HepG2 (cell line): ENCODE measurements at regions not wholly inside any gene's neighbourhood (a gene's known extent, or its start where the extent isn't known, plus 50 kb on each side); places are given as distances from the start of the nearest gene placed in this dataset.
A peak's percentile ranks its signal among the peaks of the same experiment; 100 is the strongest.

ENCODE experiments used
- ATAC-seq: fragments of 200-7000 bp; cut with Tn5 transposase; 3 replicates; pipeline ENCODE4 v1.9.1; 2020; ENCODE audit warnings: mild to moderate bottlenecking, moderate library complexity
- BruUV-seq: library from RNA; stranded (reverse); fragments of 400-500 nt; replicated peaks from 2 replicates; lab custom pipeline; 2021; lab: Mats Ljungman, UMichigan
- CTCF ChIA-PET: fragments of 300-600 bp; formaldehyde crosslinking; extraction: SDS; loops from one replicate; lab custom pipeline; 2021; ENCODE audit warnings: low total read pairs, inconsistent platforms, low intra/inter-chr PET ratio; lab: Yijun Ruan, JAX
- POLR2A ChIA-PET: fragments of 350-600 bp; sonication (Branson Sonifier 250); formaldehyde crosslinking; loops from one replicate; lab custom pipeline; 2020; ENCODE audit warnings: antibody characterized with exemption, inconsistent platforms; lab: Yijun Ruan, JAX
- DNase-seq: peaks from one replicate; pipeline ENCODE4 v3.0.0-alpha.2; 2015; ENCODE audit warnings: low spot score
- FAIRE-seq: peaks from 3 replicates; lab custom pipeline; 2011; peaks lifted over from hg19 to GRCh38; lab: Jason Lieb, UNC
- H2AFZ ChIP-seq: one replicate; pipeline ENCODE4 v1.6.1; 2011; ENCODE audit warnings: low read length, inconsistent platforms
- H3K27ac ChIP-seq: fragments of 300-600 bp; 3 replicates; pipeline ENCODE4 v1.8.0; 2011; ENCODE audit warnings: mixed run types, mild to moderate bottlenecking, mixed read lengths, low read length, inconsistent platforms; ENCODE audit not compliant: insufficient read depth; ENCODE audit errors: extremely low read length
- H3K27me3 ChIP-seq, 2 experiments: fragments of 200-600 bp in 1 of 2; 2 replicates in 1 of 2; 3 replicates in 1 of 2; pipeline versions ENCODE4 v1.6.0 to v1.8.0; 2011; ENCODE audit warnings: low read length in 2 of 2, mild to moderate bottlenecking in 2 of 2, moderate library complexity in 2 of 2, inconsistent platforms in 1 of 2; ENCODE audit not compliant: insufficient read depth in 2 of 2, control insufficient read depth in 1 of 2
- H3K36me3 ChIP-seq, 2 experiments: fragments of 200-600 bp in 1 of 2; replicated peaks in 1 of 2; 2 replicates in 1 of 2; 3 replicates in 1 of 2; pipeline versions ENCODE4 v1.5.1 to v1.8.0; 2011; ENCODE audit warnings: low read length in 2 of 2, inconsistent platforms in 1 of 2; ENCODE audit not compliant: insufficient read depth in 2 of 2, control insufficient read depth in 1 of 2
- H3K4me1 ChIP-seq: 2 replicates; pipeline ENCODE4 v1.5.1; 2012; ENCODE audit warnings: low read length, inconsistent platforms; ENCODE audit not compliant: insufficient read depth
- H3K4me2 ChIP-seq: 2 replicates; pipeline ENCODE4 v1.6.0; 2011; ENCODE audit warnings: low read depth, low read length, inconsistent platforms
- H3K4me3 ChIP-seq, 3 experiments: fragments of 200-600 bp in 1 of 3; sonication (generic), shearing (Covaris generic) in 1 of 3; replicated peaks in 1 of 3; 2 replicates each; pipeline ENCODE4 v1.5.1; 2011 to 2016; ENCODE audit warnings: low read length in 3 of 3, inconsistent platforms in 2 of 3, low read depth in 2 of 3, mild to moderate bottlenecking in 2 of 3, control low read depth in 1 of 3, mixed read lengths in 1 of 3; ENCODE audit not compliant: insufficient read depth in 1 of 3
- H3K79me2 ChIP-seq: one replicate; pipeline ENCODE4 v1.6.1; 2011; ENCODE audit warnings: low read length, inconsistent platforms; ENCODE audit not compliant: insufficient read depth
- H3K9ac ChIP-seq: 2 replicates; pipeline ENCODE4 v1.6.0; 2011; ENCODE audit warnings: mild to moderate bottlenecking, low read depth, low read length, inconsistent platforms; ENCODE audit not compliant: insufficient read depth
- H3K9me3 ChIP-seq: 2 replicates; pipeline ENCODE4 v1.5.1; 2012; ENCODE audit warnings: mild to moderate bottlenecking, low read length
- H4K20me1 ChIP-seq: 2 replicates; pipeline ENCODE4 v1.6.0; 2011; ENCODE audit warnings: inconsistent platforms, mild to moderate bottlenecking, low read length, moderate library complexity; ENCODE audit not compliant: insufficient read depth
- AHR ChIP-seq: IDR thresholded peaks from 2 replicates; pipeline ENCODE4 v1.6.1; 2018; ENCODE audit warnings: missing genetic modification reagents, missing compliant biosample characterization
- CTCF ChIP-seq: sonication (generic); formaldehyde crosslinking; IDR thresholded peaks from 2 replicates; pipeline ENCODE4 v1.5.0; 2020; ENCODE audit warnings: mild to moderate bottlenecking, missing genetic modification reagents, moderate library complexity
- NFYB ChIP-seq: sonication (generic); formaldehyde crosslinking; IDR thresholded peaks from 2 replicates; pipeline ENCODE4 v1.4.0; 2020; ENCODE audit warnings: missing genetic modification reagents
- NONO ChIP-seq, 2 experiments: fragments of 450-650 bp in 1 of 2; sonication (generic) in 1 of 2; formaldehyde crosslinking in 1 of 2; IDR thresholded peaks in 1 of 2; conservative IDR thresholded peaks in 1 of 2; 2 replicates each; pipeline versions ENCODE4 v1.6.1 to v1.8.0; 2017 to 2022; ENCODE audit warnings: mild to moderate bottlenecking in 1 of 2, missing genetic modification reagents in 1 of 2, moderate library complexity in 1 of 2
- ONECUT2 ChIP-seq: sonication (generic); formaldehyde crosslinking; IDR thresholded peaks from 2 replicates; pipeline ENCODE4 v1.4.0; 2020; ENCODE audit warnings: missing genetic modification reagents
- PRDM15 ChIP-seq: sonication (generic); formaldehyde crosslinking; IDR thresholded peaks from 2 replicates; pipeline ENCODE4 v1.4.0; 2020; ENCODE audit warnings: missing genetic modification reagents
- PREB ChIP-seq: sonication (generic); formaldehyde crosslinking; IDR thresholded peaks from 2 replicates; pipeline ENCODE4 v1.4.0; 2020; ENCODE audit warnings: missing genetic modification reagents
- STAG1 ChIP-seq: sonication (generic); formaldehyde crosslinking; IDR thresholded peaks from 2 replicates; pipeline ENCODE4 v1.4.0; 2020; ENCODE audit warnings: missing genetic modification reagents
- TEF ChIP-seq: sonication (generic); formaldehyde crosslinking; IDR thresholded peaks from 2 replicates; pipeline ENCODE4 v1.5.0; 2020; ENCODE audit warnings: missing genetic modification reagents
- TP53 ChIP-seq: sonication (generic); formaldehyde crosslinking; conservative IDR thresholded peaks from 2 replicates; pipeline ENCODE4 v1.4.0; 2020; ENCODE audit warnings: missing genetic modification reagents
- ZNF235 ChIP-seq: sonication (generic); formaldehyde crosslinking; IDR thresholded peaks from 2 replicates; pipeline ENCODE4 v1.8.1; 2023; ENCODE audit warnings: mild to moderate bottlenecking, missing genetic modification reagents, borderline replicate concordance
- ZNF564 ChIP-seq: sonication (generic); formaldehyde crosslinking; IDR thresholded peaks from 2 replicates; pipeline ENCODE4 v1.8.1; 2023; ENCODE audit warnings: mild to moderate bottlenecking, missing genetic modification reagents
- ZNF644 ChIP-seq: IDR thresholded peaks from 2 replicates; pipeline ENCODE4 v1.6.1; 2016; ENCODE audit warnings: low read depth
- WGBS: methylation state at CpG from one replicate; pipeline ENCODE4 v1.1.6; 2017; ENCODE audit warnings: low lambda C conversion rate; 5-methylcytosine and 5-hydroxymethylcytosine counted together
- in situ Hi-C: cut with HindIII; loops from 2 replicates; pipeline ENCODE4 v1.10.0; 2017; ENCODE audit warnings: low pct_unique_long_range_greater_than_20kb; ENCODE audit not compliant: extremely low pct_ligation_motif_present
- intact Hi-C: fragments of 100-400 bp; cut with micrococcal nuclease; formaldehyde crosslinking; loops from one replicate; pipeline ENCODE4 v1.10.0; 2022; ENCODE audit not compliant: unreplicated experiment

GRCh38 chr17:68676856-68677255 lies 75.7 kb upstream of the FAM20A start:
- 27% methylated on average over 8 of the region's 8 CpGs for WGBS
- CTCF ChIA-PET = no interaction called here

More at GRCh38 chr17:68676856-68677255, 75.7 kb upstream of the FAM20A start:
- Histone ChIP-seq H3K4me2 (no peak overlapping the region), H3K36me3 (no peaks in the 10 kb centered on the region), H3K27ac (no peak overlapping the region), H3K27me3 (peaks cover 0 to 35% of the 10 kb centered on the region in 2 experiments; a peak in 4 of 5 replicates), H3K4me3 (no peak overlapping the region), H3K9me3 (no peaks in the 10 kb centered on the region), H3K9ac (no peak overlapping the region), H3K4me1 (no peaks in the 10 kb centered on the region), H4K20me1 (no peaks in the 10 kb centered on the region), H3K79me2 (no peaks in the 10 kb centered on the region), H2AFZ (no peak overlapping the region)
- ATAC-seq = peak; percentile 43; the same call in 2 of the 3 replicates
- in situ Hi-C loops = no loop called here
- intact Hi-C loops = loop anchor here (5.0 kb wide), 1 partner anchor 40 kb away; no protein-coding TSS in a partner anchor
- BruUV-seq = no TSS peak
- no peak for TF ChIP-seq AHR (CRISPR knock-in tag)
- no peak for TF ChIP-seq ZNF235 (CRISPR knock-in tag)
- no peak for TF ChIP-seq TEF (CRISPR knock-in tag)
- no peak for TF ChIP-seq PREB (CRISPR knock-in tag)
- TF ChIP-seq ONECUT2 (CRISPR knock-in tag) = no peak
- TF ChIP-seq CTCF (CRISPR knock-in tag) = peak; percentile 23; the same call in 1 of the 2 replicates
- no peak for TF ChIP-seq ZNF644 (CRISPR knock-in tag)
- no peak for TF ChIP-seq ZNF564 (CRISPR knock-in tag)
- no peak for TF ChIP-seq PRDM15 (CRISPR knock-in tag)
- TF ChIP-seq NONO (IDR thresholded peaks at IDR 0.05) = no peak
- TF ChIP-seq NONO (CRISPR knock-in tag; conservative IDR thresholded peaks at IDR 0.05) = no peak
- TF ChIP-seq TP53 (CRISPR knock-in tag) = no peak
- TF ChIP-seq NFYB = no peak
- TF ChIP-seq STAG1 = peak; percentile 19; the same call in 1 of the 2 replicates
- DNase-seq = no peak
- no peak for FAIRE-seq
- POLR2A ChIA-PET = no interaction called here
